Astrocyte (in vitro differentiated cells and primary cell): ENCODE measurements at regions not wholly inside any gene's neighbourhood (a gene's known extent, or its start where the extent isn't known, plus 50 kb on each side); places are given as distances from the start of the nearest gene placed in this dataset.

Source experiments
- CTCF ChIP-seq: IDR thresholded peaks from 2 replicates; pipeline ENCODE4 v1.5.1; 2011; ENCODE audit warnings: low read depth, mild to moderate bottlenecking, inconsistent platforms, low read length, moderate library complexity; ENCODE audit not compliant: insufficient read depth
- EZH2 ChIP-seq: IDR thresholded peaks from 2 replicates; pipeline ENCODE4 v1.6.1; 2012; ENCODE audit warnings: mild to moderate bottlenecking, low read length, inconsistent platforms; ENCODE audit not compliant: insufficient read depth

GRCh38 chr15:87502173-87502572 is 754.4 kb downstream of the NTRK3 start:
- TF ChIP-seq CTCF (no peak), EZH2 (no peak)
